Dermis microvascular lymphatic vessel endothelial cell (primary cell): ENCODE measurements at regions not wholly inside any gene's neighbourhood (a gene's known extent, or its start where the extent isn't known, plus 50 kb on each side); places are given as distances from the start of the nearest gene placed in this dataset.

Experiments
- DNase-seq, 2 donors: peaks; one replicate each; pipeline versions ENCODE4 v3.0.0 to v3.0.0-alpha.2; 2010; ENCODE audit warnings: low read depth in 2 of 2

GRCh38 chr15:88742161-88742560 lies 61.1 kb upstream of the ACAN start:
- DNase-seq: no peak

- no peak for DNase-seq
Measured at GRCh38 chr15:88744548-88745020, 58.7 kb upstream of the ACAN start.

- no peak for DNase-seq
Measured at GRCh38 chr15:88745065-88745464, 58.2 kb upstream of the ACAN start.

- DNase-seq: no peak
Measured at GRCh38 chr15:88745696-88746095, 57.5 kb upstream of the ACAN start.

GRCh38 chr15:88746451-88746850 lies 56.8 kb upstream of the ACAN start:
- no peak for DNase-seq

GRCh38 chr15:88747111-88747510 lies 56.1 kb upstream of the ACAN start:
- DNase-seq: no peak

- no peak for DNase-seq
Measured at GRCh38 chr15:88747631-88748030, 55.6 kb upstream of the ACAN start.

- DNase-seq: no peak
Measured at GRCh38 chr15:88748081-88748480, 55.2 kb upstream of the ACAN start.

- DNase-seq: no peak
Measured at GRCh38 chr15:88748651-88749050, 54.6 kb upstream of the ACAN start.

GRCh38 chr15:88749699-88750098 lies 53.5 kb upstream of the ACAN start:
- DNase-seq: no peak

- DNase-seq: no peak
Measured at GRCh38 chr15:88752501-88752900, 50.7 kb upstream of the ACAN start.

GRCh38 chr15:88752951-88753350 lies 50.3 kb upstream of the ACAN start:
- no peak for DNase-seq
